MM.1S (cell line): ENCODE measurements at regions not wholly inside any gene's neighbourhood (a gene's known extent, or its start where the extent isn't known, plus 50 kb on each side); places are given as distances from the start of the nearest gene placed in this dataset.

Experiments
- CTCF ChIP-seq: fragments of 300-600 bp; sonication (generic); IDR thresholded peaks from 2 replicates; pipeline ENCODE4 v1.5.1; 2016; ENCODE audit warnings: antibody characterized with exemption, low read length, mixed read lengths
- EZH2 ChIP-seq: fragments of 300-600 bp; sonication (generic); optimal IDR thresholded peaks from 2 replicates; pipeline ENCODE3; 2017; ENCODE audit warnings: low read depth, mild to moderate bottlenecking, antibody characterized with exemption, low read length, mixed read lengths
- EZH2phosphoT487 ChIP-seq: fragments of 300-600 bp; sonication (generic); IDR thresholded peaks from 2 replicates; pipeline ENCODE4 v1.6.1; 2018; ENCODE audit warnings: antibody characterized with exemption, low read length

- TF ChIP-seq CTCF (no peak), EZH2 (no peak), EZH2phosphoT487 (no peak)
Measured at GRCh38 chr15:25931851-25932250, 68.7 kb upstream of the ATP10A start.
